SK-N-MC (cell line): ENCODE measurements at regions not wholly inside any gene's neighbourhood (a gene's known extent, or its start where the extent isn't known, plus 50 kb on each side); places are given as distances from the start of the nearest gene placed in this dataset.

Experiments
- EZH2 ChIP-seq: fragments of 200-600 bp; sonication (generic); IDR thresholded peaks from one replicate; pipeline ENCODE4 v1.6.1; 2017; ENCODE audit warnings: antibody characterized with exemption
- POLR2AphosphoS5 ChIP-seq: IDR thresholded peaks from 2 replicates; pipeline ENCODE4 v1.6.1; 2012; ENCODE audit warnings: mild to moderate bottlenecking, low read depth, low read length, borderline replicate concordance

- no peak for TF ChIP-seq POLR2AphosphoS5
- no peak for TF ChIP-seq EZH2
Observed at GRCh38 chr9:108184941-108185340, 670.8 kb downstream of the ACTL7B start.
